Colon (tissue), 2 donors: ENCODE measurements at regions not wholly inside any gene's neighbourhood (a gene's known extent, or its start where the extent isn't known, plus 50 kb on each side); places are given as distances from the start of the nearest gene placed in this dataset.
"Not testable (repeated sequence)": the region's sequence is repeated elsewhere in the genome, so short reads cannot be mapped to it uniquely, and the experiment has no call there.

Experiments
- FAIRE-seq: peaks from 2 replicates; lab custom pipeline; 2012; peaks lifted over from hg19 to GRCh38; lab: Jason Lieb, UNC
- donor health status: control.
- donor health status: control.

GRCh38 chr9:88596376-88596775 is 61.4 kb downstream of the NXNL2 start:
- FAIRE-seq = no peak

- FAIRE-seq = no peak
Measured at GRCh38 chr9:88604836-88605511, 70.0 kb downstream of the NXNL2 start.

GRCh38 chr9:88605512-88606362 is 70.8 kb downstream of the NXNL2 start:
- FAIRE-seq = no peak

DNA sequence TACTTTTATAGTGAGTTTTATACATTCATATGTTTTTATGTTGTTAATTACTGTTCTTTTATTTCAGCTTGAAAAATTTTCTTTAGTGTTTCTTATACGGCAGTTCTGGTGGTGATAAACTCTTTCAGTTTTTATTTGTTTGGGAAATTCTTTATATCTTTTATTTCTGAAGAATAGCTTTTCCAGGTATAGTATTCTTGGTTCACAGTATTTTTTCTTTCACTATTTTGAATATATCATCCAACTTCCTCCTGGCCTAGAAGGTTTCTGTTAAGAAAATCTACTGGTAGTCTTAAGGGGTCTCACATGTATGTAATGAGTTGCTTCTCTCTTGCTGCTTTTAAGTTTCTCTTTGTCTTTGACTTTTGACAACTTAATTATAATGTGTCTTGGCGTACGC is 79.4 kb downstream of the NXNL2 start:
- FAIRE-seq = peak; percentile 64

GRCh38 chr9:88623698-88624097 is 88.7 kb downstream of the NXNL2 start:
- no peak for FAIRE-seq

DNA sequence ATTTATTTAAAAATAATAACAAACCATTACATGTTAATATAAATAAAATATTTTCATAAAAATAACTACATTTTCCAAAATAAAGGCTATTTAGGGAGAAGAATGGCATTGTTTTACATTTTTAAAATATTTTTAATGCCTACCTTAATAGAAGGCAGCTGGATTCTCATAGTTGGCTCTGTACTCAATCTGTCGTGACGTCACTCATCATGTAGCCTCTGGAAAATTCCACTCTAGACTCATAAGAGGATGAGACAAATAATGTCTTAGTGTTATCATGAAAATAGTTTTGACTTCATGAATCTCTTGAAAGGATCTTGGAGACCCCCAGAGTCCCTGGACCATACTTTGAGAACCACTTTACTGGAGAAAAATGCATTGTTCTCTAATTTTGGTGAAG is 93.1 kb downstream of the NXNL2 start:
- no peak for FAIRE-seq

GRCh38 chr9:88628811-88629210 is 93.8 kb downstream of the NXNL2 start:
- no peak for FAIRE-seq

- FAIRE-seq = not testable (repeated sequence)
Measured at GRCh38 chr9:88630574-88630973, 95.6 kb downstream of the NXNL2 start.

- FAIRE-seq = no peak
Measured at GRCh38 chr9:88635151-88635550, 100.2 kb downstream of the NXNL2 start.

- no peak for FAIRE-seq
Measured at GRCh38 chr9:88641456-88642240, 106.7 kb downstream of the NXNL2 start.

DNA sequence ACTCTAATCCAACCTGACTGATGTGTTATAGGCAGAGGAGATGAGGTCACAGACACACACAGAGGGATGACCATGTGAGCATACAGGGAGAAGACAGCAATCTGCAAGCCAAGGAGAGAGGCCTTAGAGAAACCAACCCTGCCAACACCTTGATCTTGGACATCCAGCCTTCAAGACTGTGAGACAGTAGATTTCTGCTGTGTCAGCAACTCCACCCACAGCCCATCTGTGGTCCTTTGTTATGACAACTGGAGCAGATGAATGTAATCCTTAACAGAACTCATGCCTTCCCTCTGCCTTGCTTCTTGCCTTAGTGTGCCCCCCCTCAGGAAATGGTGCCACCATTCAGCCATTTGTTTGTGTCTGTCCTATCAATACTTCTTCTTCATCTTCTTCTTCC is 107.4 kb downstream of the NXNL2 start:
- no peak for FAIRE-seq

DNA sequence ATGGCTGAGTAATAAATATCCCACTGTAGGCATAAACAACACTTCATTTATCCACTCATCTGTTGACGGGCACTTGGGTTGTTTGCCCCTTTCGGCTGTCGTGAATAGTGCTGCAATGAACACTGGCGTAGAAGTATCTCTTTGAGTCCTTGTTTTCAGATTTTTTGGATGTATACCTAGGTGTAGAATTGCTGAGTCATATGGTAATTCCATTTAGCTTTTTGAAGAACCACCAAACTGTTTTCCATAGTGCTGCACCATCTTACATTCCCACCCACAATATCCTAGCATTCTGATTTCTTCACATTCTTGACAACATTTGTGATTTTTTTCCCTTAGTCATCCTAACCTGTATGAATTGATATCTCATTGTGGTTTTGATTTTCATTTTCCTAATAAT is 109.0 kb downstream of the NXNL2 start:
- no peak for FAIRE-seq

DNA sequence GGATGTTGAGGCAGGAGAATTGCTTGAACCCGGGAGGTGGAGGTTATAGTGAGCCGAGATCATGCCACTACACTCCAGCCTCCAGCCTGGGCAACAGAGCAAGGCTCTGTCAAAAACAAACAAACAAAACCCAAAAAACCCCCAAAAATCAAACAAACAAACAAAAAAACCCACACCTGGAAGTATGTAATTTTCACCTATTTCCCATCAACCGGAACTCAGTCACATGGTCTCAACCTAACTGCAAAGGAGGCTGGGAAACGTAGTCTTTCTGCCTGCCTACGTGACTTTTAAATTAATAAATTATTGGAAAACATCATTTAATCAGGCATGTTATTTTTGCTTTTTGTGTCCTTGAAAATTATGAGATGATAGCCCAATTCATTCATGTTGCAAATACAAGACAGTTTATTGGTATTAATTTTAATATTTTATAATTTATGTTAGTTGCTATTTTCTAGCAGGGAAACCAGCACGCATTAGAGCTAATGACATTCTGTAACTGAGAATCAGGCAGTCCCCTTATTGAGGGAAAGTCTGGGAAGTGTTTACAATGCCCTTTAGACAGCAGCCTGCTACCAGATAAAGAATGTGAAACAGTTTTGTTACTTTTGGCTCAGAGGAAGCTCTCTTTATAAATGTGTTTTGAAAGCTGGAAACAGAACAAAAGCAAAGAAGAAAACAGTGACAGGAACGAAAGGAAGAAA is 110.3 kb downstream of the NXNL2 start:
- FAIRE-seq = no peak

DNA sequence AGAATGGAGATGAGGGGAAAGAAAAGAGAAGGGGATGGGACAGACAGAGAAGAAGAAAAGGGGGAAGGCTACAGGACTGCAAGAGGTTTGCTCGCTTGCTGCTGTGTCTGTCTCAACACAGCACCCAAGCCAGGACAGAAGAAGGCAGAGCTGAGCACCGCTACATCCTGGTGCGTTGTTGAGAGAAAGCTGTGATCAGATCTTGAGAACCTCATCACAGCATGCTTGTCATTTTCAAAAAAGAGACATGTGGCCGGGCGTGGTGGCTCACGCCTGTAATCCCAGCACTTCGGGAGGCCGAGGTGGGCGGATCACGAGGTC is 110.9 kb downstream of the NXNL2 start:
- FAIRE-seq = no peak

GRCh38 chr9:88646539-88647300 is 111.7 kb downstream of the NXNL2 start:
- FAIRE-seq = no peak

- no peak for FAIRE-seq
Measured at GRCh38 chr9:88651682-88652633, 117.0 kb downstream of the NXNL2 start.

DNA sequence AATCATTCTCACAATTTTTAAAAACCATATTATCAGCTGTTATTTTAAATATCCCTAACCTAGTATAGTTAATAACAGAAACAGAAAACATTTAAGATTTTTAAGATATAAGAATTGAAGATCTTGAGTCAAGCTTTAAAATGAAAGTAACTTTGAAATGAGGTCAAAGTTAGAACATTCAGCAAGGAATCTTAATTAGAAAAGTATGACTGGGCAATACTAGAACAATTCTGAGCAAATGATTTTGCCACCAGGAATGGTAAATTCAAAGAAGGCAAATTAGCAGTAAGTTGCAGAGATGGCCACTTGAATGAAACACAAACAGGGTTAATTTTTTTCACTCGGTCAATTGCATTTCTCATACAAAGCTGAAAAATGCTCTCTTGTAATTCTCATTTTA is 117.9 kb downstream of the NXNL2 start:
- no peak for FAIRE-seq

- no peak for FAIRE-seq
Measured at GRCh38 chr9:88653406-88653805, 118.4 kb downstream of the NXNL2 start.

- FAIRE-seq = no peak
Measured at GRCh38 chr9:88653911-88654310, 118.9 kb downstream of the NXNL2 start.

GRCh38 chr9:88657893-88658292 is 122.9 kb downstream of the NXNL2 start:
- FAIRE-seq = no peak
